ENCODE measurements at regions not wholly inside any gene's neighbourhood (a gene's known extent, or its start where the extent isn't known, plus 50 kb on each side); places are given as distances from the start of the nearest gene placed in this dataset.

- Histone ChIP-seq H3K9me2 (ENCODE audit: insufficient read depth) (no peaks in the 10 kb centered on the region), H3K4me3 (no peak overlapping the region), H2AFZ (no peak overlapping the region), H3K4me2 (ENCODE audit: unreplicated experiment) (no peak overlapping the region), H3K27me3 (replicated peaks; ENCODE audit: insufficient read depth) (no peaks in the 10 kb centered on the region), H3K27ac (no peak overlapping the region), H3K79me2 (ENCODE audit: insufficient read depth) (no peaks in the 10 kb centered on the region), H3K9me3 (ENCODE audit: low read depth) (no peaks in the 10 kb centered on the region), H3K36me3 (ENCODE audit: low read depth) (no peaks in the 10 kb centered on the region), H3K4me1 (ENCODE audit: insufficient read depth) (no peaks in the 10 kb centered on the region), H4K20me1 (ENCODE audit: insufficient read depth) (no peaks in the 10 kb centered on the region), H3K9ac (no peak overlapping the region), H3F3A (ENCODE audit: insufficient read depth) (no peaks in the 10 kb centered on the region)
- WGBS, 2 experiments (ENCODE audit: low coverage in 1 of 2, low lambda C conversion rate in 2 of 2, missing lambda C conversion rate in 2 of 2), result 61 to 63% methylated on average over 5 of the region's 5 CpGs
- no peak for DNase-seq
- in situ Hi-C loops (cut with MboI), result no loop called here
- TF ChIP-seq EZH2 (IDR thresholded peaks at IDR 0.05; ENCODE audit: insufficient read depth, poor library complexity, severe bottlenecking) (no peak), EZH2phosphoT487 (IDR thresholded peaks at IDR 0.05; ENCODE audit: insufficient read depth, low read depth) (no peak)
These were observed 68.9 kb upstream of the MSI2 start for GRCh38 chr17:57187391-57187790.

- TF ChIP-seq EZH2phosphoT487 (IDR thresholded peaks at IDR 0.05; ENCODE audit: insufficient read depth, low read depth), result no peak
- no peak for TF ChIP-seq EZH2 (IDR thresholded peaks at IDR 0.05; ENCODE audit: insufficient read depth, poor library complexity, severe bottlenecking)
- Histone ChIP-seq H3K9me3 (ENCODE audit: low read depth) (no peaks in the 10 kb centered on the region), H3K79me2 (ENCODE audit: insufficient read depth) (no peaks in the 10 kb centered on the region), H3K27ac (no peak overlapping the region), H3K36me3 (ENCODE audit: low read depth) (no peaks in the 10 kb centered on the region), H3K9me2 (ENCODE audit: insufficient read depth) (no peaks in the 10 kb centered on the region), H3F3A (ENCODE audit: insufficient read depth) (no peaks in the 10 kb centered on the region), H3K9ac (no peak overlapping the region), H3K4me1 (ENCODE audit: insufficient read depth) (no peaks in the 10 kb centered on the region), H3K4me3 (no peak overlapping the region), H2AFZ (no peak overlapping the region), H3K4me2 (ENCODE audit: unreplicated experiment) (no peak overlapping the region), H3K27me3 (replicated peaks; ENCODE audit: insufficient read depth) (0 out of 2 replicates have a peak, but pooled peaks cover 26% of the 10 kb centered on the region), H4K20me1 (ENCODE audit: insufficient read depth) (no peaks in the 10 kb centered on the region)
- 53 to 56% methylated on average over 7 of the region's 7 CpGs for WGBS, 2 experiments (ENCODE audit: low coverage in 1 of 2, low lambda C conversion rate in 2 of 2, missing lambda C conversion rate in 2 of 2)
- in situ Hi-C loops (cut with MboI), result no loop called here
- peak; percentile 3 for DNase-seq
These were observed 60.4 kb upstream of the MSI2 start for GRCh38 chr17:57195785-57196460.

GRCh38 chr17:57197466-57198071 lies 58.8 kb upstream of the MSI2 start:
- Histone ChIP-seq H3K36me3 (ENCODE audit: low read depth) (no peaks in the 10 kb centered on the region), H3K9me2 (ENCODE audit: insufficient read depth) (no peaks in the 10 kb centered on the region), H3K79me2 (ENCODE audit: insufficient read depth) (no peaks in the 10 kb centered on the region), H3K4me1 (ENCODE audit: insufficient read depth) (no peaks in the 10 kb centered on the region), H3K27ac (no peak overlapping the region), H3K9ac (no peak overlapping the region), H3K4me3 (no peak overlapping the region), H4K20me1 (ENCODE audit: insufficient read depth) (no peaks in the 10 kb centered on the region), H3K9me3 (ENCODE audit: low read depth) (no peaks in the 10 kb centered on the region), H2AFZ (no peak overlapping the region), H3K27me3 (replicated peaks; ENCODE audit: insufficient read depth) (peaks cover 26% of the 10 kb centered on the region; the same call in 1 of the 2 replicates), H3K4me2 (ENCODE audit: unreplicated experiment) (no peak overlapping the region), H3F3A (ENCODE audit: insufficient read depth) (no peaks in the 10 kb centered on the region)
- no peak for DNase-seq
- 48 to 52% methylated on average over 5 of the region's 5 CpGs for WGBS, 2 experiments (ENCODE audit: low coverage in 1 of 2, low lambda C conversion rate in 2 of 2, missing lambda C conversion rate in 2 of 2)
- in situ Hi-C loops (cut with MboI), result no loop called here
- TF ChIP-seq EZH2phosphoT487 (IDR thresholded peaks at IDR 0.05; ENCODE audit: insufficient read depth, low read depth), result no peak
- TF ChIP-seq EZH2 (IDR thresholded peaks at IDR 0.05; ENCODE audit: insufficient read depth, poor library complexity, severe bottlenecking), result no peak

- no peaks in the 10 kb centered on the region for H3K4me1 ChIP-seq (ENCODE audit: insufficient read depth)
- no peak overlapping the region for H3K4me3 ChIP-seq
- H3K9me2 ChIP-seq (ENCODE audit: insufficient read depth), result no peaks in the 10 kb centered on the region
- no peak overlapping the region for H3K4me2 ChIP-seq (ENCODE audit: unreplicated experiment)
- no peak overlapping the region for H2AFZ ChIP-seq
- H4K20me1 ChIP-seq (ENCODE audit: insufficient read depth), result no peaks in the 10 kb centered on the region
- TF ChIP-seq EZH2phosphoT487 (IDR thresholded peaks at IDR 0.05; ENCODE audit: insufficient read depth, low read depth), result no peak
- TF ChIP-seq EZH2 (IDR thresholded peaks at IDR 0.05; ENCODE audit: insufficient read depth, poor library complexity, severe bottlenecking), result no peak
- H3K27ac ChIP-seq, result no peak overlapping the region
- no peak for DNase-seq
- in situ Hi-C loops (cut with MboI), result no loop called here
- H3K79me2 ChIP-seq (ENCODE audit: insufficient read depth), result no peaks in the 10 kb centered on the region
- H3K9ac ChIP-seq, result no peak overlapping the region
- 47 to 51% methylated on average over 4 of the region's 4 CpGs for WGBS, 2 experiments (ENCODE audit: low coverage in 1 of 2, low lambda C conversion rate in 2 of 2, missing lambda C conversion rate in 2 of 2)
- no peaks in the 10 kb centered on the region for H3K9me3 ChIP-seq (ENCODE audit: low read depth)
- H3K27me3 ChIP-seq (replicated peaks; ENCODE audit: insufficient read depth), result peaks cover 23% of the 10 kb centered on the region
- no peaks in the 10 kb centered on the region for H3K36me3 ChIP-seq (ENCODE audit: low read depth)
- no peaks in the 10 kb centered on the region for H3F3A ChIP-seq (ENCODE audit: insufficient read depth)
These were observed 54.8 kb upstream of the MSI2 start for GRCh38 chr17:57201481-57201880.
